H1 (cell line): ENCODE measurements at regions not wholly inside any gene's neighbourhood (a gene's known extent, or its start where the extent isn't known, plus 50 kb on each side); places are given as distances from the start of the nearest gene placed in this dataset.

Source experiments
- BRCA1 ChIP-seq: IDR thresholded peaks from 2 replicates; pipeline ENCODE4 v1.6.1; 2012; ENCODE audit warnings: low read depth, low read length, improper control_type of control experiment
- CREB1 ChIP-seq: IDR thresholded peaks from 2 replicates; pipeline ENCODE4 v1.6.1; 2012; ENCODE audit warnings: inconsistent platforms
- JUN ChIP-seq: IDR thresholded peaks from 2 replicates; pipeline ENCODE4 v1.6.1; 2011; ENCODE audit warnings: low read depth, mild to moderate bottlenecking, improper control_type of control experiment, low read length
- MAX ChIP-seq: IDR thresholded peaks from 2 replicates; pipeline ENCODE4 v1.6.1; 2012; ENCODE audit warnings: inconsistent platforms
- NANOG ChIP-seq: IDR thresholded peaks from 2 replicates; pipeline ENCODE4 v1.6.1; 2011; ENCODE audit warnings: low read length, low read depth, mild to moderate bottlenecking, inconsistent platforms; ENCODE audit not compliant: insufficient read depth, poor library complexity, severe bottlenecking
- RNF2 ChIP-seq: fragments of 200-900, 300-1000 bp; sonication (generic); IDR thresholded peaks from 2 replicates; pipeline ENCODE4 v1.7.1; 2016; ENCODE audit warnings: borderline replicate concordance, low read depth, mild to moderate bottlenecking, antibody characterized with exemption, low read length; ENCODE audit not compliant: poor library complexity, severe bottlenecking; ENCODE audit errors: missing control alignments
- SP1 ChIP-seq: IDR thresholded peaks from 2 replicates; pipeline ENCODE4 v1.6.1; 2011; ENCODE audit warnings: low read depth, low read length
- YY1 ChIP-seq: IDR thresholded peaks from 2 replicates; pipeline ENCODE4 v1.6.1; 2011; ENCODE audit warnings: low read depth, mild to moderate bottlenecking, low read length

GRCh38 chr17:72294487-72294893, 173.7 kb downstream of the SOX9 start (continued):
- no peak for TF ChIP-seq RNF2
- TF ChIP-seq YY1: no peak
- TF ChIP-seq CREB1: no peak
- TF ChIP-seq NANOG: no peak
- TF ChIP-seq SP1: no peak
- TF ChIP-seq JUN: no peak
- TF ChIP-seq MAX: no peak
- no peak for TF ChIP-seq BRCA1
